NCI-H1105 (cell line): ENCODE measurements at regions not wholly inside any gene's neighbourhood (a gene's known extent, or its start where the extent isn't known, plus 50 kb on each side); places are given as distances from the start of the nearest gene placed in this dataset.

ENCODE experiments used
- DNase-seq: peaks from one replicate; lab custom pipeline; 2025; lab: John Stamatoyannopoulos, UW

- DNase-seq: no peak
Observed at GRCh38 chr12:34377243-34378035, 355.1 kb downstream of the ALG10 start.

DNA sequence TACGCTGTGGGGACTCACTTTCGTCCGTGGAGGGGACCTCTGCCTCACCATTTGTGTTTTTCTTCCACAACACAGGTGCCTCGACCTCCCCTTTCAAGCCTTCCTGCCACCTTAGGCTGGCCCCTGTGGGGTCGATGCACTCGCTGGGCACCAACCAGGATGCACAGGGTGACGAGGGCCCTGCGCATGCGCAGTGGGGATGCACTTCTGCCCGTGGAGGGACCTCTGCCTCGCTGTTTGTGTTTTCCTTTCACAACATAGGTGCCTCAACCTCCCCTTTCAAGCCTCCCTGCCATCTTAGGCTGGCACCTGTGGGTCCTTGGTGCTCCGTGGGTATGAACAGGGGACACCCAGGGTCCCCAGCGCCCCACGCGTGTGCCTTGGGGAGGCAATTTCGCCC lies 356.8 kb downstream of the ALG10 start:
- DNase-seq: no peak

DNA sequence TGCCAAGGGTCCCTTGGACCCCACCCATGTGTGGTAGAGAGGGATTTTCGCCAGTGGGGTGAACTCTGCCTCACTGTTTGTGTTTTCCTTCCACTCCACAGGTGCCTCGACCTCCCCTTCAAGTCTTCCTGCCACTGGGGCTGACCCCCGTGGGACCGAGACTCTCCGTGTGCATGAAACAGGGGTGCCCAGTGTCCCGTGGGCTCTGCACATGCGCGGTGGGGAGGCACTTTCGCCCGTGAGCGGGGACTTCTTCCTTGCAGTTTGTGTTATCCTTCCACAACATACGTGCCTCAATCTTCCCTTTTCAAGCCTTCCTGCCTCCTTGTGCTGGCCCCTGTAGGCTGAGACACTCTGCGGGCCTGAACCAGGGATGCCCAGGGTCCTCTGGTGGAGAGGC lies 362.4 kb downstream of the ALG10 start:
- no peak for DNase-seq

- DNase-seq: no peak
Observed at GRCh38 chr12:34386016-34386415, 363.7 kb downstream of the ALG10 start.

DNA sequence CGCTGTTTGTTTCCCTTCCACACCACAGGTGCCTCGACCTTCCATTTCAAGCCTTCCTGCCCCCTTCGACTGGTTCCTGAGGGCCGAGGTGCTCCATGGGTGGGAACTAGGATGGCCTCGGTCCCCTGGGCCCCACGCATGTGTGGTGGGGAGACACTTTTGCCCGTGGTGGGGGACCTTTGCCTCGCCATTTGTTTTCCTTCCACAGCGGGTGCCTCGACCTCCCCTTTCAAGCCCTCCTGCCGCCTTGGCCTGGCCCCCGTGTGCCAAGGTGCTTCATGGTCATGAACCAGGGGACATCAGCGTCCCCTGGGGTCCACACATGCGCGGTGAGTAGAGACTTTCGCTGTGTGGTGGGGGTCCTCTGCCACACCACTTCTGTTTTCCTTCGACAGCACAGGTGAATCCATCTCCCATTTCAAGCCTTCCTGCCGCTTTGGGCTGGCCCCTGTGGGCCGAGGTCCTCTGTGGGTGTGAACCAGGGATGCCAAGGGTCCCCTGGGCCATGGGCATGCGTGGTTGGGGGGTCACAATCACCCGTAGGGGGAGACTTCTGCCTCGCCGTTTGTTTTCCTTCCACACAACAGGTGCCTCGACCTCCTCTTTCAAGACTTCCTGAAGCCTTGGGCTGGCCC lies 364.4 kb downstream of the ALG10 start:
- no peak for DNase-seq

DNA sequence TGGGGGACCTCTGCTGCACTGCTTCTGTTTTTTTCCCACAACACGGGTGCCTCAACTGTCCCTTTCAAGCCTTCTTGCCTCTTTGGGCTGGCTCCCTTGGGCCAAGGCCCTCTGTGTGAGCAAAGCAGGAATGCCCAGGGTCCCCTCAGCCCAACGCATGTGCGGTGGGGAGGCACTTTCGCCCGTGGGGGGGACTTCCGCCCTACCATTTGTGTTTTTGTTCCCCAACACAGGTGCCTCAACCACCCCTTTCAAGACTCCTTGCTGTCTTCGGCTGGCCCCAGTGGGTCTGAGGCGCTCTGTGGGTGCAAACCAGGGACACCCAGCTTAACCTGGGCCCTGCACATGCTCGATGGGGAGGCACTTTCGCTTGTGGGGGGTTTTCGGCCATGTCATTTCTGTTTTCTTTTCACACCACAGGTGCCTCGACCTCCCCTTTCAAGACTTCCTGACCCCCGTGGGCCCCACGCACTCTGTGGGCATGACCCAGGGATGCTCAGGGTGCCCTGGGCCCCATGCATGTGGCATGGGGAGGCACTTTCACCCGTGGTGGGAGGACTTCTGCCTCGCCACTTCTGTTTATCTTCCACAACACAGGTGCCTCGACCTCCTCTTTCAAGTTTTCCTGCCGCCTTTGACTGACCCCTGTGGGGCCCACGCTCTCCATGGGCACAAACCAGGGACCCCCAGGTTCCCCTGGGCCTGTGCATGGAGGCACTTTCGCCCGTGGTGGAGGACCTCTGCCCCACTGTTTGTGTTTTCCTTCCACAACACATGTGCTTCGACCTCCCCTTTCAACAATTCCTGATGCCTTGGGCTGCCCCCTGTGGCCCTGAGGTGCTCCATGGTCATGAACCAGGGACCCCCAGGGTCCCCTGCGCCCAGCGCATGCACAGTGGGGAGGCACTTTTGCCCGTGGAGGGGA lies 365.7 kb downstream of the ALG10 start:
- no peak for DNase-seq

DNA sequence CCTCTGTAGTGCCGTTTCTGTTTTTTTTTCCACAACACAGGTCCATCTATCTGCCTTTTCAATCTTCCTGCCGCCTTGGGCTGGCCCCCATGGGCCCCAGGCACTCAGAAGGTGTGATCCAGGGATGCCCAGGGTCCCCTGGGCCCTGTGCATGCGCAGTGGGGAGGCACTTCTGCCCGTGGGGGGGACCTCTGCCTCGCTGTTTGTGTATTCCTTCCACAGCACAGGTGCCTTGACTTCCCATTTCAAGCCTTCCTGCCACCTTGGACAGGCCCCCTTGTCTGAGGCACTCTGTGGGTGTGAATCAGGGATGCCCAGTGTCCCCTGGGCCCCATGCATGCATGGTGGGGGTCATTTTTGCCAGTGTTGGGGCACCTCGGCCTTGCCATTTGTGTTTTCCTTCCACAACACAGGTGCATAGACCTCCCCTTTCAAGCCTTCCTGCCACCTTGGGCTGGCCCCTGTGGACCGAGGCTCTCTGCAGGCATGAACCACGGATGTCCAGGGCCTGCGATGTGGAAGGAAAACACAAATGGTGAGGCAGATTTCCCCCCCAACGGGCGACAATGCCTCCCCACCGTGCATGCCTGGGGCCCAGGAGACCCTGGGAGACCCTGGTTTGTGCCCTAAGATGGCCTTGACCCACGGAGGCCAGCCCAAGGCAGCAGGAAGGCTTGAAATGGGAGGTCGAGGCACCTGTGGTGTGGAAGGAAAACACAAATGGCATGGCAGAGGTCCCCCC lies 366.5 kb downstream of the ALG10 start:
- no peak for DNase-seq

DNA sequence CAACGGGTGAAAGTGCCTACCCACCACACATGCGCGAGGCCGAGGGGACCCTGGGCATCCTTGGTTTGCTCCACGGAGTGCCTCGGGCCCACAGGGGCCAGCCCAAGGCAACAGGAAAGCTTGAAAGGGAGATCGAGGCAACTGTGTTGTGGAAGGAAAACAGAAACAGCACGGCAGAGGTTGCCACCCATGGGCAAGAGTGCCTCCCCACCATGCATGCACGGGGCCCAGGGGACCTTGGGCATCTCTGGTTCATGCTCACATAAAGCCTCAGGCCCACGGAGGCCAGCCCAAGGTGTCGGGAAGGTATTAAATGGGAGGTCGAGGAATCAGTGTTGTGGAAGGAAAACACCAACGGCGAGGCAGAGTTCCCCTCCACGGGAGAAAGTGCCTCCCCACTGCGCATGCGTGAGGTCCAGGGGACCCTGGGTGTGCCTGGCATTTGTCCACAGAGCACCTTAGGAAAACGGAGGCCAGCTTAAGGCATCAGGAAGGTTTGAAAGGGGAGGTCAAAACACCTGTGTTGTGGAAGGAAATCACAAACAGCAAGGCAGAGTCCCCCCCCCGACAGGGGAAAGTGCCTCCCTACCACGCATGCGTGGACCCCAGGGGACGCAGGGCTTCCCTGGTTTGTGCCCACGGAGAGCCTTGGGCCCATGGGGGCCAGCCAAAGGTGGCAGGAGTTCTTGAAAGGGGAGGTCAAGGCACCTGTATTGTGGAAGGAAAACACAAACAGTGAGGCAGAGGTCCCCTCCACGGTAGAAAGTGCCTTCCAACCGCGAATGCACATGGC lies 367.3 kb downstream of the ALG10 start:
- no peak for DNase-seq

GRCh38 chr12:34390171-34390841 lies 368.0 kb downstream of the ALG10 start:
- DNase-seq: no peak

DNA sequence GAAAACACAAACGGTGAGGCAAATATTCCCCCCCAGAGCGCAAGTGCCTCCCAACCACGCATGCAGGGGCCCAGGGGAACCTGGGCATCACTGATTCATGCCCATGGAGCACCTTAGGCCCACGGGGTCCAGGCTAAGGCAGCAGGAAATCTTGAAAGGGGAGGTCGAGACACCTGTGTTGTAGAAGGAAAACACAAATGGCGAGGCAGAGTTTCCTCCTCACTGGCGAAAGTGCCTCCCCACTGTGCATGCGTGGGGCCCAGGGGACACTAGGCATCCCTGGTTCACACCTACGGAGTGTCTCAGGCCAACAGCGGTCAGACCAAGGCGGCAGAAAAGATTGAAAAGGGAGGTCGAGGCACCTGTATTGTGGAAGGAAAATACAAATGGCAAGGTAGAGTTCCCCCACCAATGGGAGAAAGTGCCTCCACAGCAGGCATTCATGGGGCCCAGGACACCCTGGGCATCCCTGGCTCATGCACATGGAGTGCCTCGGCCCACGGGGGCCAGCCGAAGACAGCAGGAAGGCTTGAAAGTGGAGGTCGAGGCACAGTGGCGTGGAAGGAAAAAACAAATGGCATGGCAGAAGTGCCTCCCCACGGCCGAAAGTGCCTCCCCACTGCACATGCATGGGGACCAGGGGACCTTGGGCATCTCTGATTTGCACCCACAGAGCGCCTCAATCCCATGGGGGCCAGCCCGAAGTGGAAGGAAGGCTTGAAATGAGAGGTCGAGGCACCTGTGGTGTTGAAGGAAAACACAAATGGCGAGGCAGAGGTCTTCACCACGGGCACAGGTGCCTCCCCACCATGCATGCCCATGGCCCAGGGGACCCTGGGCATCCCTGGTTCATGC lies 368.8 kb downstream of the ALG10 start:
- no peak for DNase-seq

DNA sequence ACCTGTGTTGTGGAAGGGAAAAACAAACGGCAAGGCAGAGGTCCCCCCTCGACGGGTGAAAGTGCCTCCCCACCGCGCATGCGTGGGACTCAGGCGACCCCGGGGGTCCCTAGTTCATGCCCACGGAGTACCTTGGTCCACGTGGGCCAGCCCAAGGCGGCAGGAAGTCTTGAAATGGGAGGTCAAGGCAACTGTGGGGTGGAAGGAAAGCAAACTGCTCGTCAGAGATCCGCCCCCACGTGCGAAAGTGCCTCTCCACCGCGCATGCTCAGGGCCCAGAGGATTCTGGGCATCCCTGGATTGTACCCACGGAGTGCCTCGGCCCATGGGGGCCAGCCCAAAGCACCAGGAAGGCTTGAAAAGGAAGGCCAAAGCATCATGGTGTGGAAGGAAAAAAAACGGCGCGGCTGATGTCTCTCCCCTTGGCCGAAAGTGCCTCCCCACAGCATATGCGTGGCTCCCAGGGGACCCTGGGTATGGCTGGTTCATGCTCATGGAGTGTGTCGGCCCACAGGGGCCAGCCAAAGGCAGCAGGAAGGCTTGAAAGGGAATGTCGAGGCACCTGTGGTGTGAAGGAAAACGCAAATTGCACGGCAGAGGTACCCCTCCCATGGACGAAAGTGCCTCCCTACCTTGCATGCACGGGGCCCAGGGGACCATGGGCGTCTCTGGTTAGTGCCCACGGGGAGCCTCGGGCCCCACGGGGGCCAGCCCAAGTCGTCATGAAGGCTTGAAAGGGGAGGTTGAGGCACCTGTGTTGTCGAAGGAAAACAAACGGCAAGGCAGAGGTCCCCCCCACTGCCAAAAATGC lies 369.7 kb downstream of the ALG10 start:
- DNase-seq: no peak

DNA sequence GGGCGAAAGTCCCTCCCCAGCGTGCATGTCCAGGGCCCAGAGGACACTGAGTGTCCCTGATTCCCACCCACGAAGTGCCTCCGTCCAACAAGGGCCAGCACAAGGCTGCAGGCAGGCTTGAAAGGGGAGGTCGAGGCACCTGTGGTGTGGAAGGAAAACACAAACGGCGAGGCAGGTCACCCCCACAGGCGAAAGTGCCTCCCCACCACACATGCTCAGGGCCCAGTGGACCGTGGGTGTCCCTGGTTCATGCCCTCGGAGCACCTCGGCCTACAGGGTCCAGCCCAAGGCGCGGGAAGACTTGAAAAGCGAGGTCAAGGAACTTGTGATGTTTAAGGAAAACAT lies 370.4 kb downstream of the ALG10 start:
- no peak for DNase-seq

- no peak for DNase-seq
Observed at GRCh38 chr12:34393086-34393820, 371.0 kb downstream of the ALG10 start.

DNA sequence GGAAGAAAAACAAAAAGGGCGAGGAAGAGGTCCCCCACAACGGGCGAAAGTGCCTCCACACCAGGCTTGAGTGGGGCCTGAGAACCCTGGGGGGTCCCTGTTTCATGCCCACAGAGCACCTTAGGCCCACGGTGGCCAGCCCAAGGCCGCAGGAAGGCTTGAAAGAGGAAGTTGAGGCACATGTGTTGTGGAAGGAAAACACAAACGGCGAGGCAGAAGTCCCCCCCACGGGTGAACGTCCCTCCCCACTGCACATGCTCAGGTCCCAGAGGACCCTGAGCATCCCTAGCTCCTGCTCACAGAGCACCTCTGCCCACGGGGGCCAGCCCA lies 371.5 kb downstream of the ALG10 start:
- no peak for DNase-seq

GRCh38 chr12:34394211-34395055 lies 372.1 kb downstream of the ALG10 start:
- DNase-seq: no peak

DNA sequence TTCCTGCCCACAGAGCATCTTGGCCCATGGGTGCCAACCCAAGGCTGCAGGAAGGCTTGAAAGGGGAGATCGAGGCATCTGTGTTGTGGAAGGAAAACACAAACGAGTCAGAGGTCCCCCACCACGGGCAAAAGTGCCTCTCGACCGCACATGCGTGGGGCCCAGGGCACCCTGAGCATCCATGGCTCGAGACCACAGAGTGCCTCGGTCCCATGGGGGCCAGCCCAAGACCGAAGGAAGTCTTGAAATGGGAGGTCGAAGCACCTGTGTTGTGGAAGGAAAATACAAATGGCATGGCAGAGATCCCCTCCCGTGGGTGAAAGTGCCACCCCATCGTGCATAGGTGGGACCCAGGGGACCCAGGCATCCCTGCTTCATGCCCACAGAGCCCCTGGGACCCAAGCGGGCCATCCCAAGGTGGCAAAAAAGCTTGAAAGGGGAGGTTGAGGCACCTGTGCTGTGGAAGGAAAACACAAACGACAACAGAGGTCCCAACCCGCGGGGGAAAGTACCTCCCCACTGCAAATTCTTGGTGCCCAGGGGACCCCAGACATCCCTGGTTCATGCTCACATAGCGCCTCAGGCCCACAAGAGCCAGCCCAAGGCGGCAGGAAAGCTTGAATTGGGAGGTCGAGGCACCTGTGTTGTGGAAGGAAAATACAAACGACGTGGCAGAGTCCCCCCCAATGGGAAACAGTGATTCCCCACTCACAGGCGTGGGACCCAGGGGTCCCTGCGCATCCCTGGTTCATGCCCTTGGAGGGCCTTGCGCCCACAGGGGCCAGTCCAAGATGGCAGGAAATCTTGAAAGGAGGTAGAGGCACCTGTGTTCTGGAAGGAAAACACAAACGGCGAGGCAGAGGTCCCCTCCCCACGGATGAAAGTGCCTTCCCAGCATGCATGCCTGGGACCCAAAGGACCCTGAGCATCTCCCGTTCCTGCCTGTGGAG lies 373.0 kb downstream of the ALG10 start:
- no peak for DNase-seq
